ENCODE measurements at regions not wholly inside any gene's neighbourhood (a gene's known extent, or its start where the extent isn't known, plus 50 kb on each side); places are given as distances from the start of the nearest gene placed in this dataset.

DNA sequence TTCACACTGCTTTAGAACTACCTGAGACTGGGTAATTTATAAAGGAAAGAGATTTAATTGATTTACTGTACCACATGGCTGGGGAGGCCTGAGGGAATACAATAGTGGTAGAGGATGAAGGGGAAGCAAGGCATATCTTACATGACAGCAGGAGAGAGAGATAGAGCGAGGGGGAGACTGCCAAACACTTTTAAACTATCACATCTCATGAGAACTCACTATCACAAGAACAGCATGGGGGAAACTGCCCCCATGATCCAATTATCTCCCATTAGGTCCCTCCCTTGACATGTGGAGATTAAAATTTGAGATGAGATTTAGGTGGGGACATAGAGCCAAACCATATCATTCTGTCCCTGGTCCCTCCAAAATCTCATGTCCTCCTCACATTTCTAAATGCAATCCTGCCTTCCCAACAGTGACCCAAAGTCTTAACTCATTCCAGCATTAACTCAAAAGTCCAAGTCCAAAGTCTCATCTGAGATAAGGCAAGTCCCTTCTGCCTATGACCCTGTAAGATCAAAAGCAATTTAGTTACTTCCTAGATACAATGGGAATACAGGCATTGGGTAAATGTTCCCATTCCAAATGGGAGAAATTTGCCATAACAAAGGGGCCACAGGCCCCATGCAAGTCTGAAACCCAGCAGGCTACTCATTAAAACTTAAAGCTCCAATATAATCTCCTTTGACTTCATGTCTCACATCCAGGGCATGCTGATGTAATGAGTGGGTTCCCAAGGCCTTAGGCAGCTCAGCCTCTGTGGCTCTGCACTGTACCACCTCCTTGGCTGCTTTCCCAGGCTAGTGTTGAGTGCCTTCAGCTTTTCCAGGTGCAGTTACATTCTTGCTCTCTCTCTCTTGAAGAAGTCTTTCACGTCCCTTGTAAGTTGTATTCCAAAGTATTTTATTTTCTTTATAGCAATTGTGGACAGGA lies 481.7 kb upstream of the TGFBR2 start:
- TF ChIP-seq, protein P1, sequence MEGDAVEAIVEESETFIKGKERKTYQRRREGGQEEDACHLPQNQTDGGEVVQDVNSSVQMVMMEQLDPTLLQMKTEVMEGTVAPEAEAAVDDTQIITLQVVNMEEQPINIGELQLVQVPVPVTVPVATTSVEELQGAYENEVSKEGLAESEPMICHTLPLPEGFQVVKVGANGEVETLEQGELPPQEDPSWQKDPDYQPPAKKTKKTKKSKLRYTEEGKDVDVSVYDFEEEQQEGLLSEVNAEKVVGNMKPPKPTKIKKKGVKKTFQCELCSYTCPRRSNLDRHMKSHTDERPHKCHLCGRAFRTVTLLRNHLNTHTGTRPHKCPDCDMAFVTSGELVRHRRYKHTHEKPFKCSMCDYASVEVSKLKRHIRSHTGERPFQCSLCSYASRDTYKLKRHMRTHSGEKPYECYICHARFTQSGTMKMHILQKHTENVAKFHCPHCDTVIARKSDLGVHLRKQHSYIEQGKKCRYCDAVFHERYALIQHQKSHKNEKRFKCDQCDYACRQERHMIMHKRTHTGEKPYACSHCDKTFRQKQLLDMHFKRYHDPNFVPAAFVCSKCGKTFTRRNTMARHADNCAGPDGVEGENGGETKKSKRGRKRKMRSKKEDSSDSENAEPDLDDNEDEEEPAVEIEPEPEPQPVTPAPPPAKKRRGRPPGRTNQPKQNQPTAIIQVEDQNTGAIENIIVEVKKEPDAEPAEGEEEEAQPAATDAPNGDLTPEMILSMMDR (IDR thresholded peaks at IDR 0.05), result no peak
- no peak for TF ChIP-seq ZFX (IDR thresholded peaks at IDR 0.05; ENCODE audit: borderline replicate concordance)

Measured in 22Rv1 (cell line).